UCSD-AML1 (cell line): ENCODE measurements at regions not wholly inside any gene's neighbourhood (a gene's known extent, or its start where the extent isn't known, plus 50 kb on each side); places are given as distances from the start of the nearest gene placed in this dataset.

Experiments
- DNase-seq: peaks from one replicate; lab custom pipeline; 2025; ENCODE audit not compliant: unreplicated experiment; lab: John Stamatoyannopoulos, UW

- no peak for DNase-seq
Measured at GRCh38 chr1:58312971-58313563, 233.5 kb downstream of the OMA1 start.

DNA sequence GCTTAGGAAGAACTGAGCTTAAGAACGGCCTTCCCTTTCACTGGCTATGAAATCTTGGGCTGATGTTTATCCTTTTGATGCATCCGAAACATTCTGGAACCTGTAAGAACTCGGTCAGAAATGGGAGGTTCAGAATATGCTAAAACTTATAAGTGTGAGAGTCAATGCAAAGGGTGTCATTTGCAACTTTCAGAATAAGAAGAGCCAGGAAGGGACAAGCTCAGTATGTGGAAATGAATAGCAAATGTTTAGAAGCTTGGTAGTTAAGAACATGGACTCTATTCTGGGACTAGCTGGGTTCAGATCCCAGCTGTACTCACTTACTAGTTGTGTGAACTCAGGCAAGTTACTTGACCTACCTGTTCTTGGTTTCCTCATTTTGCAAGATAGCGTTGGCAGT is 234.1 kb downstream of the OMA1 start:
- DNase-seq, result no peak

GRCh38 chr1:58310881-58311280 is 235.6 kb downstream of the OMA1 start:
- DNase-seq, result no peak

DNA sequence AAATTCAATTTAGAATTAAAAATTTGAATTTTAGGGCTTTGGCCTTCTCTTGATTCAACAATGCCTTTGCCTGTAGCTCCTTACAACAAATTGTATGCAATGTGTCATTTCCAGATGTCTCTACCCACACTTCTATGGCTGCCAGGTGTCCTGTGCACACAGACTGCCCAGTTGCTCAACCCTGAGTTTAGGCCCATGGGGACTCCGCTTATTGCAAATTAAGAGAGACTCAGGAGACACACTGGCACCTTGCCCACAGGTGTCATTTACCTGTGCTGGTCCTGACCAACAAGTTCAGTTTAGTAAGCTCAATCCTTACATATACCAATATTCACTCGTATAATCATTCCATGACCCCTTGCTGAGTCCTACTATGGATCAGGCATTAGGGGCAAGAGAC is 236.1 kb downstream of the OMA1 start:
- DNase-seq, result no peak

GRCh38 chr1:58308206-58308605 is 238.3 kb downstream of the OMA1 start:
- no peak for DNase-seq

DNA sequence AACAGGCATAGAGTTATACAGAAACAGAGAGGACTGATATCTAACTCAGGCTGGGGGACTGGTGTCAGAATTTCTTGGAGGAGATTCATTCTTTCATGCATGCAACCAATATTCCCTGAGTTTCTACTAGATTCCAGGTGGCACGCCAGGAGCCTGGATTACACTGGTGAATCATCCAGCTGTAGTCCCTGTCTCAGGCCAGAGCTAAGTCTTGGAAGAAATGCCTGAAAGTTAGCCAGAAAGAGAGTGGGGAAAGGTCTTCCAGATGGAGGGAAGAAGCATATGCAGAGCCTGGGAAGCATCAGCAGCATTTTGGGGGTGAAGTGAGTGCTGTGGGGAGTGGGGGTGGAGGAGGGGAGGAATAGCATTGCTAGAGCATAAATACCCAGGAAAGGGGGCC is 239.1 kb downstream of the OMA1 start:
- DNase-seq, result no peak

- DNase-seq, result no peak
Measured at GRCh38 chr1:58305622-58306021, 240.9 kb downstream of the OMA1 start.

GRCh38 chr1:58304346-58304975 is 242.1 kb downstream of the OMA1 start:
- DNase-seq, result no peak

- DNase-seq, result no peak
Measured at GRCh38 chr1:58303841-58304240, 242.7 kb downstream of the OMA1 start.

GRCh38 chr1:58293388-58293787 is 253.1 kb downstream of the OMA1 start:
- no peak for DNase-seq

GRCh38 chr1:58290685-58291372 is 255.7 kb downstream of the OMA1 start:
- DNase-seq, result no peak

DNA sequence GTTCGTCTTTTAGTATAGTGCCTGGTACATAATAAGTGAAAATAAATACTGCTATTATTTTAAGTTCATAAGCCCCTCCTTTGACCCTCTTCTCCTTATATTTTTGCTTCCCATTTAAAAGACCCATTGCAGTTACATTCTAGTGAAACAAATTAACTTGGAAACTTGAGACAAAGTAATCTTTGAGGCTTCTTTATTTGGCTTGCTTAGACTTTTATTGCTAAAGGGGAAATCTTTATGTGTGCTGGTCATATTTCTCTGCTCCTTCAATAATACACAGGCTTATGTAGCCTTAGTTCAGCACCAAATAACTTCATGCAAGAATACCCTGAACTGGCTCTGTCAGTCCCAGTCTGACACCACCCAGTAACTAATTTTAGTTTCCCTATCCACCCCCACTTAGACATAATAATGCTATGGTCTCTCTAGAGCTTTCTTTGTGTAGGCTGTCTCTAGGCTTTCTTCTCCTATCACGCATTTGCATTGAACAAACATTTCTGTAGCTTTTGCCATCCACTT is 257.8 kb downstream of the OMA1 start:
- no peak for DNase-seq

DNA sequence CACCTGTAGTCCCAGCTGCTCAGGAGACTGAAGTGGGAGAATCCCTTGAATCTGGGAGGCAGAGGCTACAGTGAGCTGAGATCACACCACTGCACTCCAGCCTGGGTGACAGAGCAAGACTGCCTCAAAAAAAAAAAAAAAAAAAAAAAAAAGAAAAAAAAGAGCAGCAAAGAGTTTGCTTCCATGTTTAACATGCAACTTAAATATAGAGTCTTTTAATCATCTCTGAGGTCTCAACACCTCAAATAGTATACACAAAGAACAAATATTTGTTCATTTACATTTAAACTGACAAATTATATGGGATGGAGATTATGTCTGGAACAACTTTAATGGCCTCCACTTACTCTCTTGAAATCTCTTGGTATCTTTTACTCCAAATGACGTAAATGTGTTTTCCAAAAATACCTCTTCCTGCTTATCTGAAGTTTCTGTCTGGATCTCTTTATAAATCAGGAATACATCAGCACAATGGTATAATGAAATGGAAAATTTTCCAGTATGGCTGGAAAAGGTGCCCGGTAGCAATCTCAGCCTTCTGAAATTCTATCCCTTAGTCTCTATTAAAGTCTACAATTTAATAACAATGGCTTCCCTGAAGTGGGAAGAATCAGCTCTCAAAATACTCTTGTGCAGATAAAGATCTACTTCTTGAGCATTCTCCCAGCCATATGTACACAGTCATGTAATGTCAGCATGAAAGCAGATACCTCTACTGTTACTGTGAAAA is 258.5 kb downstream of the OMA1 start:
- DNase-seq, result no peak

GRCh38 chr1:58284225-58284510 is 262.4 kb downstream of the OMA1 start:
- DNase-seq, result no peak

DNA sequence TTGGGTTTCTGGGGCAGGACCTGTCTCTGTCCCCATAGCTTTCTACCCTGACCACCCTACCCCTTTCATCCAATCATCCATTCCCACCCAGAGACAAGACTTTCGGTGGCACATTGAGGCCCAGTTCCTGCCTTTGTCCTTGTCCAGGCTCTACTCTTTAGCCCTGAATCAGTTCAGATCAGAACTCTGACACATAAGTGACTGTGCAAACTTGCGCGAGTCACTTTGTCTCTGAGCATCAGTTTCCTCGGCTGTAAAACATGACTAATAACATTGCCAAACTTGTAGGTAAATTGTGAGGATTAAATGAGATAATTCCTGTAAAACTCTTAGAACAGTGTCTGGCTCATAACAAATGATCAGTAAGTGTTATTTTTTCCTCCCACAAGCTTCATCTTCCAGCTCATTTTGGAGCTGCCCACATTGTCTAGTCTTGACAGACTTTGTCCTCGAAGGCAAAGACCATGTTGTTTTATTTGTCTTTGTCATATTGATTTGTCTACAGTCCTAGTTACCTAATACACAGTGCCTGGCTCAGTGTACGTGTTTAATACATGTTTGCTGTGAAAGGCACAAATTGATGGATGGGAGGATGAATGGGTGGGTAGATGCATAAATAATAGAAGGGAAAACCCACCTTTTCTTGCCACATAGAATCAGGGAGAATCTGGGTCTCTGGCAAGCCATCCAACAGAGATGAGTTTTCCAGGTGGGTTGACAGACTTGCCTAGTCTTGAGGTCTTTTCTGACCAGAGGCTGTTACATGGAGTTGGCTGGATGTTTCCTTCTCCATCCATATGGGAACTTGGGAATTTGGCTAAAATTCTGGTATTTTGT is 262.9 kb downstream of the OMA1 start:
- DNase-seq, result no peak

DNA sequence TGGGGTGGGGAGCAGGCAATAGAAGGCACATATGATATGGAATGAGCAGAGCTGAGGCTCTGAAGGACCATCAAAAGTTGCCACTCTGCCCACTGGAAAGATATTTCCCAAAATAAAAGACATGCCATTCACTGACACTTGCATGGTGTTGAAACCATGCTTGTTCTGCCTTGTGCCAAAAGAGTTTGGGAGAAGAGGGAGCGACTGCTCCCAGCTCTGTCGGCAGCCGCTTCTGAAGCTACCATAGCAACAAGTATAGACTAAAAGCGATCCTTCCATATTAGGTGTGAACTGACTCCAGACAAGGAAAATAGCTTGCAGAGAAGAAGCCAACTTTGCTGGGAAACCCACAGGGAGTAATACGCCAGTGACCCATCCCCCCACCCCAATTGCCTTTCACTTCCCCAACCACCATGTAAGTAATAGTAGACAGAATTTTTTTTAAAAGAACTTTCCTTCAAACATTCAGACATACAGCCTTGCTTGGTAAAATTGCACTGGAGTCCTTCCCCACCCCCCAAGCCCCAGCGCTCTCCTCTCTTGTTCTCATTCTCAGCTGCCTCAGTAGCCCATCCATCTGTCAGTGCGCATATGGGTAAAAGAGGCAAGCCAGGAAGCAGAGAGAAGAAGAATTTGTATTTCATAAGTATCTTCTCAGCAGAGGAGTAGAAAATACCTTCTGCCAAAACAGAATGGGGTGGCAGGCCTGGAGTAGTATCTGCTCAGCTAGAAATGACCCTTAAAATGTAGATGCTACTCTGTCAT is 263.7 kb downstream of the OMA1 start:
- DNase-seq, result no peak

DNA sequence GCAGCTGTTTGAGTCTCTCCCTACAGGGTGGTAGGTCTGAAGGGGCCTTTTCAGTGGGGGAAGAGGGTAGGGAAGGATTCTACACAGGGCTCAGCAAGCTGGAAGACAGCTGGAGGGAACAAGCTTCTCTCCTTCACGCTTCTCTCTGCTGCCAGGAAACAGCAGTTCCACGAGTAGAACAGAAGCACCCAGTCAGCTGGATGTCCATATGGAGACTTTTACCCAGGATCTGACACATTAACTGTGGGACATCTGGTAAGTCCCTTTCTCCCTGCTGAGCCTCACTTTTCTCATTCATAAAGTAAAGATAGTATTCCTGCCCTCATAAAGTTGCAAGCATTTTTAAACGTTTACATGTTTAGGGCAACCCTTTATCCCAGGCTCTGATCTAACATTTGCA is 280.3 kb downstream of the OMA1 start:
- no peak for DNase-seq

DNA sequence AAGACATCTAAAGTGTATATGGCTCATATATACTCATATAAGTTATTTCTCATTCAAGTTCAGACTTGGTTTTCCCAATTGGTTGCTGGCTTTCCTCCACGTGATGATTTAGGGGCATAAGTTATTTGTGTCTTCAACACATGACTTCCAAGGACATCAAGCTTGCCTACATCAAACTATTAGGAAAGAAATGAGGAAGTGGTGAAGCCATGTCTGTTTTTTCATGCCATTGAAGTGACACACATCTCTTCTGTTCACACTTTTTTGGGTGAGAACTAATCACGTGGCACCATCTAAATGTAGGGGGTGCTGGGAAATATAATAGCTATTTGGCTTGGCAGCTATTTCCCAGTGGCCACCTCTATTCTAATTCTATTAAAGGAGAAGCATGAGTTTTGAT is 282.1 kb downstream of the OMA1 start:
- no peak for DNase-seq

DNA sequence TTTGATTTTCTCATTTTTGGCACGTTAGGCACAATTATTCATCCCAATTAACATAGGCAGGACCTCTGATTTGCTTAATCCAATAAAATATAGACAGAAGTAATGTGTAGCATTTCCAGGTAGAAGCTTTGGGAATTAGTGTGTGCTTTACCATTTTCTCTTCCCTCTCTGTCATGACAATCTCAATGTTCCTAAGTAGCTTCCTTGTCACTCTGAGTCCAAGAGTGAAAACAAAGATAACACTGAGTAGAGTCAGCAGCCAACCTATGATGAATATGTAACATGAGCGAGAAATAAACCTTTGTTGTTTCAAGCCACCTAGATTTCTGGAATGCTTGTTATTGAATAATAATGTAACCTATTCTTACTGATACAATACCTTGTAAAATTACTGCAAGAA is 283.8 kb downstream of the OMA1 start:
- DNase-seq, result no peak

DNA sequence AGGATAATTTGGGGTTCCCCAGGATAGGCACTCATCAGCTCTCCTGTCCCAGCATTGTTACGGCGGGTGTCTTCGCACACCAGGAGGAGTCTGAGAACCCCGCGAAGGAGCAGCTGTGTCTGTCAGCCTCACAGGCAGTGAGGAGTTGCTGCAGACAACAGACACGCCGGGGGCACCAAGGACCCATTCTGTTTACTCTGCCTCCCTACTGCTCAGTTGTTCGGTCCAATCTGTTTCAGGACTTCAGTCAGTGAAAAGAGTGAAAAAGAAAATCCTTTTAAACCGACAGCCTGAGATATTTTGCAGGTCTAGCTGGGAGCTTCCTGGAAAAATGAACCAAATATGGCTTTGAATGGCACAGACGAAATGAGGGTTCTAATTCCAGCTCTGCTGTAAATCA is 288.4 kb downstream of the OMA1 start:
- DNase-seq, result no peak
